ENCODE measurements at regions not wholly inside any gene's neighbourhood (a gene's known extent, or its start where the extent isn't known, plus 50 kb on each side); places are given as distances from the start of the nearest gene placed in this dataset.

GRCh38 chr20:21021472-21021790 lies 84.7 kb downstream of the LINC00237 start:
- TF ChIP-seq CTCF (IDR thresholded peaks at IDR 0.05) (no peak), POLR2A (IDR thresholded peaks at IDR 0.05) (no peak)

Measured in thyroid gland (tissue), 4 donors.